ENCODE measurements at regions not wholly inside any gene's neighbourhood (a gene's known extent, or its start where the extent isn't known, plus 50 kb on each side); places are given as distances from the start of the nearest gene placed in this dataset.

- no peak for TF ChIP-seq CTCF (IDR thresholded peaks at IDR 0.05)
- TF ChIP-seq POLR2A (IDR thresholded peaks at IDR 0.05) = no peak
- TF ChIP-seq EP300 (IDR thresholded peaks at IDR 0.05) = no peak
- no peak for TF ChIP-seq POLR2AphosphoS5 (IDR thresholded peaks at IDR 0.05)
Observed at GRCh38 chr6:166712286-166713228, 85.5 kb upstream of the RPS6KA2 start.
